Heart left ventricle (tissue), 13 donors: ENCODE measurements at regions not wholly inside any gene's neighbourhood (a gene's known extent, or its start where the extent isn't known, plus 50 kb on each side); places are given as distances from the start of the nearest gene placed in this dataset.

ENCODE experiments used
- CTCF ChIP-seq, 12 donors: fragments of 200-600 bp; sonication (generic) in 4 of 12; IDR thresholded peaks; one replicate each; pipeline versions ENCODE4 v1.5.0 to v1.8.0; 2018 to 2022; ENCODE audit warnings: antibody characterized with exemption in 12 of 12, mild to moderate bottlenecking in 5 of 12
- POLR2A ChIP-seq, 2 donors: fragments of 450-650 bp; IDR thresholded peaks; one replicate each; pipeline ENCODE4 v1.6.1; 2017; ENCODE audit warnings: antibody characterized with exemption in 2 of 2, mild to moderate bottlenecking in 2 of 2, moderate library complexity in 2 of 2
- donor health status: ischemic (EF 13 %, LVEDD 7.1; RV severe dilation, severe dysfunction).
- donor health status: DM: no; HTN: yes; CAD: no.
- donor health status: DM: no; HTN: no; CAD: no.
- donor health status: ischemic (EF 25% LVEDD 6.9; RV normal size, moderate dysfunction).
- donor health status: ischemic (EF 25% LVEDD 5.7; RV mildly dilated, moderate dysfunction).
- donor health status: ischemic (EF 35%, LVEDD 5.7; RV mildly dilated, moderate dysfunction).
- donor health status: nonischemic (EF 11% LVEDD 7.7; RV severe dilation, severe dysfunction).
- donor health status: DM: yes; HTN: yes; CAD: no.
- donor health status: PGD.
- donor health status: ischemic (EF 29% LVEDD 5.4; RV normal size, mild dysfunction).
- donor health status: nonischemic (EF 23%, LVEDD 6.1; RV moderate dilation, normal function).

- TF ChIP-seq CTCF (IDR thresholded peaks at IDR 0.05) (no peak), POLR2A (IDR thresholded peaks at IDR 0.05) (no peak)
Measured at GRCh38 chr6:28696682-28697081, 171.0 kb downstream of the GPX5 start.
